ENCODE measurements at regions not wholly inside any gene's neighbourhood (a gene's known extent, or its start where the extent isn't known, plus 50 kb on each side); places are given as distances from the start of the nearest gene placed in this dataset.

- Histone ChIP-seq H3K27me3 (ENCODE audit: control insufficient read depth, insufficient read depth, low read length) (no peaks in the 10 kb centered on the region), H3K4me1 (ENCODE audit: control insufficient read depth, insufficient read depth, low read length) (no peaks in the 10 kb centered on the region), H3K27ac (ENCODE audit: low read length) (no peak overlapping the region), H3K9me3 (ENCODE audit: control insufficient read depth, insufficient read depth, low read length) (no peaks in the 10 kb centered on the region), H3K4me3 (ENCODE audit: low read length) (no peak overlapping the region), H3K36me3 (ENCODE audit: control insufficient read depth, insufficient read depth, low read length) (no peaks in the 10 kb centered on the region)
- WGBS (ENCODE audit: insufficient coverage), result 75% methylated on average over 7 of the region's 7 CpGs
- no peak for DNase-seq
- no peak for ATAC-seq
- intact Hi-C loops (cut with micrococcal nuclease), result no loop called here
- Mint-ChIP-seq H3K27ac (no peak overlapping the region), H3K27me3 (ENCODE audit: low read depth in 2 of 2) (peaks cover 10 to 29% of the 10 kb centered on the region in 2 donors), H3K4me3 (no peak overlapping the region), H3K36me3 (no peaks in the 10 kb centered on the region), H3K4me1 (no peaks in the 10 kb centered on the region), H3K9me3 (no peaks in the 10 kb centered on the region)
- TF ChIP-seq CTCF (IDR thresholded peaks at IDR 0.05), result no peak
These were observed 924.3 kb downstream of the BCL11B start for GRCh38 chr14:98347686-98348085.

- H3K27ac Mint-ChIP-seq, result no peak overlapping the region
- WGBS (ENCODE audit: insufficient coverage), result 72% methylated on average over 3 of the region's 3 CpGs
- Histone ChIP-seq H3K4me1 (ENCODE audit: control insufficient read depth, insufficient read depth, low read length) (no peaks in the 10 kb centered on the region), H3K9me3 (ENCODE audit: control insufficient read depth, insufficient read depth, low read length) (no peaks in the 10 kb centered on the region), H3K27ac (ENCODE audit: low read length) (no peak overlapping the region), H3K36me3 (ENCODE audit: control insufficient read depth, insufficient read depth, low read length) (no peaks in the 10 kb centered on the region), H3K27me3 (ENCODE audit: control insufficient read depth, insufficient read depth, low read length) (no peaks in the 10 kb centered on the region), H3K4me3 (ENCODE audit: low read length) (no peak overlapping the region)
- H3K9me3 Mint-ChIP-seq, result no peaks in the 10 kb centered on the region
- peaks cover 14 to 35% of the 10 kb centered on the region in 2 donors for H3K27me3 Mint-ChIP-seq (ENCODE audit: low read depth in 2 of 2)
- no peaks in the 10 kb centered on the region for H3K36me3 Mint-ChIP-seq
- no peaks in the 10 kb centered on the region for H3K4me1 Mint-ChIP-seq
- no peak for ATAC-seq
- TF ChIP-seq CTCF (IDR thresholded peaks at IDR 0.05), result no peak
- H3K4me3 Mint-ChIP-seq, result no peak overlapping the region
- intact Hi-C loops (cut with micrococcal nuclease), result no loop called here
- DNase-seq, result no peak
These were observed 923.5 kb downstream of the BCL11B start for GRCh38 chr14:98348505-98348904.

- H3K27me3 Mint-ChIP-seq (ENCODE audit: low read depth in 2 of 2), result peaks cover 13 to 35% of the 10 kb centered on the region in 2 donors
- DNase-seq (no peak), ATAC-seq (no peak)
- Histone ChIP-seq H3K9me3 (ENCODE audit: control insufficient read depth, insufficient read depth, low read length) (no peaks in the 10 kb centered on the region), H3K27me3 (ENCODE audit: control insufficient read depth, insufficient read depth, low read length) (no peaks in the 10 kb centered on the region), H3K27ac (ENCODE audit: low read length) (no peak overlapping the region), H3K36me3 (ENCODE audit: control insufficient read depth, insufficient read depth, low read length) (no peaks in the 10 kb centered on the region), H3K4me3 (ENCODE audit: low read length) (no peak overlapping the region), H3K4me1 (ENCODE audit: control insufficient read depth, insufficient read depth, low read length) (no peaks in the 10 kb centered on the region)
- 69% methylated on average over 2 of the region's 2 CpGs for WGBS (ENCODE audit: insufficient coverage)
- TF ChIP-seq CTCF (IDR thresholded peaks at IDR 0.05), result no peak
- H3K36me3 Mint-ChIP-seq, result no peaks in the 10 kb centered on the region
- intact Hi-C loops (cut with micrococcal nuclease), result no loop called here
- no peak overlapping the region for H3K4me3 Mint-ChIP-seq
- H3K27ac Mint-ChIP-seq, result no peak overlapping the region
- no peaks in the 10 kb centered on the region for H3K4me1 Mint-ChIP-seq
- H3K9me3 Mint-ChIP-seq, result no peaks in the 10 kb centered on the region
These were observed 921.8 kb downstream of the BCL11B start for GRCh38 chr14:98350213-98350612.

GRCh38 chr14:98364961-98365360 lies 907.0 kb downstream of the BCL11B start:
- no peak overlapping the region for H3K4me3 Mint-ChIP-seq
- intact Hi-C loops (cut with micrococcal nuclease), result no loop called here
- whole genome bisulfite sequencing (ENCODE audit: insufficient coverage), result 100% methylated on average over 1 of the region's 1 CpG

More at GRCh38 chr14:98364961-98365360, 907.0 kb downstream of the BCL11B start:
- Mint-ChIP-seq H3K9me3 (no peaks in the 10 kb centered on the region), H3K4me1 (no peaks in the 10 kb centered on the region), H3K27me3 (ENCODE audit: low read depth in 2 of 2) (peaks cover 21 to 44% of the 10 kb centered on the region in 2 donors), H3K36me3 (no peaks in the 10 kb centered on the region), H3K27ac (no peak overlapping the region)
- DNase-seq, result no peak
- no peak overlapping the region for H3K27ac ChIP-seq (ENCODE audit: low read length)
- no peaks in the 10 kb centered on the region for H3K36me3 ChIP-seq (ENCODE audit: control insufficient read depth, insufficient read depth, low read length)
- H3K4me1 ChIP-seq (ENCODE audit: control insufficient read depth, insufficient read depth, low read length), result no peaks in the 10 kb centered on the region
- no peaks in the 10 kb centered on the region for H3K27me3 ChIP-seq (ENCODE audit: control insufficient read depth, insufficient read depth, low read length)
- H3K4me3 ChIP-seq (ENCODE audit: low read length), result no peak overlapping the region
- ATAC-seq, result no peak
- H3K9me3 ChIP-seq (ENCODE audit: control insufficient read depth, insufficient read depth, low read length), result no peaks in the 10 kb centered on the region
- TF ChIP-seq CTCF (IDR thresholded peaks at IDR 0.05), result no peak
